A673 (cell line): ENCODE measurements at regions not wholly inside any gene's neighbourhood (a gene's known extent, or its start where the extent isn't known, plus 50 kb on each side); places are given as distances from the start of the nearest gene placed in this dataset.

Experiments used
- BruUV-seq: library from RNA; stranded (reverse); fragments of 400-500 nt; replicated peaks from 2 replicates; lab custom pipeline; 2021; lab: Mats Ljungman, UMichigan
- CTCF ChIA-PET: fragments of 300-600 bp; sonication (Branson Sonifier 250); formaldehyde crosslinking; loops from one replicate; lab custom pipeline; 2022; ENCODE audit warnings: antibody characterized with exemption; lab: Charles Lee
- POLR2A ChIA-PET: fragments of 300-600 bp; sonication (Branson Sonifier 250); formaldehyde crosslinking; loops from one replicate; lab custom pipeline; 2022; ENCODE audit warnings: antibody characterized with exemption; ENCODE audit not compliant: low non-redundant PET; lab: Charles Lee
- DNase-seq: peaks from one replicate; pipeline ENCODE4 v3.0.0-alpha.2; 2015; ENCODE audit warnings: low spot score
- H3K27ac ChIP-seq: fragments of 200-600 bp; sonication (generic); 2 replicates; pipeline ENCODE4 v1.5.1; 2016; ENCODE audit warnings: mixed run types, low read depth, mild to moderate bottlenecking, mixed read lengths, antibody characterized with exemption, low read length; ENCODE audit not compliant: poor library complexity, severe bottlenecking
- H3K27me3 ChIP-seq: fragments of 200-600 bp; sonication (generic); replicated peaks from 2 replicates; pipeline ENCODE4 v1.6.1; 2017; ENCODE audit warnings: mixed run types, low read depth, mild to moderate bottlenecking, mixed read lengths, antibody characterized with exemption, low read length; ENCODE audit not compliant: insufficient read depth, poor library complexity
- H3K36me3 ChIP-seq: fragments of 200-600 bp; sonication (generic); 2 replicates; pipeline ENCODE4 v1.6.1; 2016; ENCODE audit warnings: mixed run types, mild to moderate bottlenecking, mixed read lengths, antibody characterized with exemption, low read length; ENCODE audit not compliant: insufficient read depth, poor library complexity, severe bottlenecking
- H3K4me1 ChIP-seq: fragments of 200-600 bp; sonication (generic); 2 replicates; pipeline ENCODE4 v1.6.1; 2017; ENCODE audit warnings: mixed run types, mild to moderate bottlenecking, mixed read lengths, antibody characterized with exemption, low read length; ENCODE audit not compliant: insufficient read depth, poor library complexity, severe bottlenecking
- H3K4me3 ChIP-seq: fragments of 200-600 bp; sonication (generic); 2 replicates; pipeline ENCODE4 v1.5.1; 2016; ENCODE audit warnings: low read depth, mixed run types, mild to moderate bottlenecking, mixed read lengths, low read length; ENCODE audit not compliant: poor library complexity, severe bottlenecking
- H3K9me3 ChIP-seq: fragments of 200-600 bp; sonication (generic); 2 replicates; pipeline ENCODE4 v1.6.1; 2016; ENCODE audit warnings: mixed run types, low read depth, mild to moderate bottlenecking, mixed read lengths, antibody characterized with exemption, low read length; ENCODE audit not compliant: poor library complexity, severe bottlenecking
- EZH2 ChIP-seq: fragments of 200-600 bp; sonication (generic); IDR thresholded peaks from 2 replicates; pipeline ENCODE4 v1.6.1; 2017; ENCODE audit warnings: borderline replicate concordance, low read depth, mild to moderate bottlenecking, mixed read lengths, antibody characterized with exemption, low read length; ENCODE audit not compliant: poor library complexity, severe bottlenecking
- intact Hi-C: fragments of 100-400 bp; cut with micrococcal nuclease; formaldehyde crosslinking; loops from one replicate; pipeline ENCODE4 v1.10.0; 2022; ENCODE audit not compliant: unreplicated experiment
- TF ChIP-seq, protein P1 (sequence below): fragments of 300-800, 200-600 bp; sonication (generic); conservative IDR thresholded peaks from 2 replicates; pipeline ENCODE4 v1.5.1; 2017; ENCODE audit warnings: low read depth, mild to moderate bottlenecking, antibody characterized with exemption, low read length, moderate library complexity, mixed read lengths

DNA sequence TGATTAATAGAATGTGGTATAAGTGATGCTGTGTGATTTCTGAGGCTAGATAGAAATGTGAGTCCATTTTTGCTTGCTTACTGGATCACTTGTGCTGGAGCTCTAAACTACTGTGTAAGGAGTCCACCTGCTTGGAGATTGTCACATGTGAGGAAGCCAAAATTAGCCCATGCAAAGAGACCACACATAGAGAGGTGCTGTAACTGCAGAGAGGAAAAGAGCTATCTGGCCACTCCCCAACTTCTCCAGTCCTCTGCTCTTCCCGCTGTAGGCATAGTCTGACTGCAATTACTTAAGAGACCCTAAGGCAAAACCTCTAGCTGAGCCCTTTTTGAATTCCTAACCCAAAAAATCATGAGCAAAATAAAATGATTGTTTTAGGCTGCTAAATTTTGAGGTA lies 120.6 kb upstream of the FBXO11 start:
- no TSS peak for BruUV-seq
- ChIA-PET POLR2A (no interaction called here), CTCF (no interaction called here)
- Histone ChIP-seq H3K27ac (no peak overlapping the region), H3K4me1 (no peaks in the 10 kb centered on the region), H3K36me3 (no peaks in the 10 kb centered on the region), H3K27me3 (no peaks in the 10 kb centered on the region), H3K4me3 (no peak overlapping the region), H3K9me3 (no peaks in the 10 kb centered on the region)
- no peak for DNase-seq
- TF ChIP-seq, protein P1, sequence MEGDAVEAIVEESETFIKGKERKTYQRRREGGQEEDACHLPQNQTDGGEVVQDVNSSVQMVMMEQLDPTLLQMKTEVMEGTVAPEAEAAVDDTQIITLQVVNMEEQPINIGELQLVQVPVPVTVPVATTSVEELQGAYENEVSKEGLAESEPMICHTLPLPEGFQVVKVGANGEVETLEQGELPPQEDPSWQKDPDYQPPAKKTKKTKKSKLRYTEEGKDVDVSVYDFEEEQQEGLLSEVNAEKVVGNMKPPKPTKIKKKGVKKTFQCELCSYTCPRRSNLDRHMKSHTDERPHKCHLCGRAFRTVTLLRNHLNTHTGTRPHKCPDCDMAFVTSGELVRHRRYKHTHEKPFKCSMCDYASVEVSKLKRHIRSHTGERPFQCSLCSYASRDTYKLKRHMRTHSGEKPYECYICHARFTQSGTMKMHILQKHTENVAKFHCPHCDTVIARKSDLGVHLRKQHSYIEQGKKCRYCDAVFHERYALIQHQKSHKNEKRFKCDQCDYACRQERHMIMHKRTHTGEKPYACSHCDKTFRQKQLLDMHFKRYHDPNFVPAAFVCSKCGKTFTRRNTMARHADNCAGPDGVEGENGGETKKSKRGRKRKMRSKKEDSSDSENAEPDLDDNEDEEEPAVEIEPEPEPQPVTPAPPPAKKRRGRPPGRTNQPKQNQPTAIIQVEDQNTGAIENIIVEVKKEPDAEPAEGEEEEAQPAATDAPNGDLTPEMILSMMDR, result no peak
- no peak for TF ChIP-seq EZH2
- intact Hi-C loops, result no loop called here

DNA sequence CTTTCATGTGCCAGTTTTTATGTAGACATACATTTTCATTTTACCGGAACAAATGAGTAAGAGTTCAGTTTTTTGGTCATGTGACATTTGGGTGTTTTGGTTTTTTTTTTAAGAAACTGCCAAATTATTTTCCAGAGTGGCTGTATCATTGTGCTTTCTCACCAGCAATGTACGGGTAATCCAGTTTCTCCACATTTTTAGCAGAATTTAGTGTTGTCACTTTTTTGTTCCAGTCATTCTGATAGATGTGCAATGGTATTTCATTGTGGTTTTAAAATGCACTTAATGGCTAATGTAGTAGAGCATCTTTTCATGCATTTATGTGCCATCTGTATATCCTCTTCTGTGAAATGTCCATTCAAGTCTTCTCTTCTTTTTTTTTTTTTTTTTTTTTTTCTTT lies 126.5 kb upstream of the FBXO11 start:
- H3K27ac ChIP-seq, result no peak overlapping the region
- ChIA-PET CTCF (no interaction called here), POLR2A (no interaction called here)
- no peaks in the 10 kb centered on the region for H3K27me3 ChIP-seq
- no peak for DNase-seq
- no peaks in the 10 kb centered on the region for H3K4me1 ChIP-seq
- no TSS peak for BruUV-seq
- no peaks in the 10 kb centered on the region for H3K36me3 ChIP-seq
- peaks cover 5% of the 10 kb centered on the region for H3K9me3 ChIP-seq
- TF ChIP-seq EZH2, result no peak
- TF ChIP-seq, protein P1, result no peak
- no peak overlapping the region for H3K4me3 ChIP-seq
- intact Hi-C loops, result no loop called here

GRCh38 chr2:48034295-48034694 lies 128.0 kb upstream of the FBXO11 start:
- peaks cover 5% of the 10 kb centered on the region for H3K9me3 ChIP-seq
- no peak overlapping the region for H3K27ac ChIP-seq
- TF ChIP-seq, protein P1, result no peak
- no peak for TF ChIP-seq EZH2
- H3K4me3 ChIP-seq, result no peak overlapping the region
- DNase-seq, result no peak
- ChIA-PET CTCF (no interaction called here), POLR2A (no interaction called here)
- intact Hi-C loops, result no loop called here
- no peaks in the 10 kb centered on the region for H3K4me1 ChIP-seq
- BruUV-seq, result no TSS peak
- H3K27me3 ChIP-seq, result no peaks in the 10 kb centered on the region
- H3K36me3 ChIP-seq, result no peaks in the 10 kb centered on the region
